C4-2B (cell line): ENCODE measurements at regions not wholly inside any gene's neighbourhood (a gene's known extent, or its start where the extent isn't known, plus 50 kb on each side); places are given as distances from the start of the nearest gene placed in this dataset.
"Not testable (repeated sequence)": the region's sequence is repeated elsewhere in the genome, so short reads cannot be mapped to it uniquely, and the experiment has no call there.

Experiments used
- H3K27ac ChIP-seq: fragments of 450-650 bp; 2 replicates; pipeline ENCODE4 v1.5.1; 2017
- ZFX ChIP-seq: fragments of 450-650 bp; IDR thresholded peaks from 2 replicates; pipeline ENCODE4 v1.6.1; 2017
- TF ChIP-seq, protein P1 (sequence below): fragments of 450-650 bp; conservative IDR thresholded peaks from 2 replicates; pipeline ENCODE4 v1.5.1; 2017; ENCODE audit warnings: mild to moderate bottlenecking

GRCh38 chrX:128816919-128817318 lies 706.4 kb downstream of the SMARCA1 start:
- no peak for TF ChIP-seq ZFX
- TF ChIP-seq, protein P1, sequence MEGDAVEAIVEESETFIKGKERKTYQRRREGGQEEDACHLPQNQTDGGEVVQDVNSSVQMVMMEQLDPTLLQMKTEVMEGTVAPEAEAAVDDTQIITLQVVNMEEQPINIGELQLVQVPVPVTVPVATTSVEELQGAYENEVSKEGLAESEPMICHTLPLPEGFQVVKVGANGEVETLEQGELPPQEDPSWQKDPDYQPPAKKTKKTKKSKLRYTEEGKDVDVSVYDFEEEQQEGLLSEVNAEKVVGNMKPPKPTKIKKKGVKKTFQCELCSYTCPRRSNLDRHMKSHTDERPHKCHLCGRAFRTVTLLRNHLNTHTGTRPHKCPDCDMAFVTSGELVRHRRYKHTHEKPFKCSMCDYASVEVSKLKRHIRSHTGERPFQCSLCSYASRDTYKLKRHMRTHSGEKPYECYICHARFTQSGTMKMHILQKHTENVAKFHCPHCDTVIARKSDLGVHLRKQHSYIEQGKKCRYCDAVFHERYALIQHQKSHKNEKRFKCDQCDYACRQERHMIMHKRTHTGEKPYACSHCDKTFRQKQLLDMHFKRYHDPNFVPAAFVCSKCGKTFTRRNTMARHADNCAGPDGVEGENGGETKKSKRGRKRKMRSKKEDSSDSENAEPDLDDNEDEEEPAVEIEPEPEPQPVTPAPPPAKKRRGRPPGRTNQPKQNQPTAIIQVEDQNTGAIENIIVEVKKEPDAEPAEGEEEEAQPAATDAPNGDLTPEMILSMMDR: peak; percentile 54
- no peak overlapping the region for H3K27ac ChIP-seq

GRCh38 chrX:128807367-128807766 lies 715.9 kb downstream of the SMARCA1 start:
- no peak for TF ChIP-seq ZFX
- TF ChIP-seq, protein P1: no peak
- no peak overlapping the region for H3K27ac ChIP-seq

DNA sequence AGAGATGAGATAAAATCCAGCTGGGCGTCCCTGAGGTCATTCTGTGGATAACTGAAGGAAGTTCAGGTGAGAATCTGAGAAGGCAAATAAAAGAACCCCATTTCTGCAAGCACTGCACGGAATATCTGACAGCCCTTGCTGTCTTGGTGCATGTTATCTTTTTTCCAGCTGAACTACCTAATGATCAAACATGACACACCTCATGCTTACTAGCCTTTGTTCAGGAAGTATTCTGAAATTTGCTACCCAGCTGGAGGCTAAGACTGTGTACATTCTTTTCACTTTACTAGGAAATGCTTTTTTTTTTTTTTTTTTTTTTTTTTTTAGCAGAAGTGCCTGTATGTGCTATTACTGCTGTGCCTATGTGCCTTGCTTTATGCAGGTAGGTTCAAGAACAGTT lies 718.1 kb downstream of the SMARCA1 start:
- TF ChIP-seq ZFX: no peak
- TF ChIP-seq, protein P1: no peak
- H3K27ac ChIP-seq: no peak overlapping the region

GRCh38 chrX:128804828-128805227 lies 718.5 kb downstream of the SMARCA1 start:
- TF ChIP-seq, protein P1: no peak
- no peak for TF ChIP-seq ZFX
- no peak overlapping the region for H3K27ac ChIP-seq

GRCh38 chrX:128800138-128800537 lies 723.2 kb downstream of the SMARCA1 start:
- no peak overlapping the region for H3K27ac ChIP-seq
- no peak for TF ChIP-seq ZFX
- TF ChIP-seq, protein P1: peak; percentile 29

DNA sequence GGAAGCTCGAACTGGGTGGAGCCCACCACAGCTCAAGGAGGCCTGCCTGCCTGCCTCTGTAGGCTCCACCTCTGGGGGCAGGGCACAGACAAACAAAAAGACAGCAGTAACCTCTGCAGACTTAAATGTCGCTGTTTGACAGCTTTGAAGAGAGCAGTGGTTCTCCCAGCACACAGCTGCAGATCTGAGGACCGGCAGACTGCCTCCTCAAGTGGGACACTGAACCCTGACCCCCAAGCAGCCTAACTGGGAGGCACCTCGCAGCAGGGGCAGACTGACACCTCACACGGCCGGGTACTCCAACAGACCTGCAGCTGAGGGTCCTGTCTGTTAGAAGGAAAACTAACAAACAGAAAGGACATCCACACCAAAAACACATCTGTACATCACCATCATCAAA lies 730.9 kb upstream of the ACTRT1 start:
- H3K27ac ChIP-seq: not testable (repeated sequence)

DNA sequence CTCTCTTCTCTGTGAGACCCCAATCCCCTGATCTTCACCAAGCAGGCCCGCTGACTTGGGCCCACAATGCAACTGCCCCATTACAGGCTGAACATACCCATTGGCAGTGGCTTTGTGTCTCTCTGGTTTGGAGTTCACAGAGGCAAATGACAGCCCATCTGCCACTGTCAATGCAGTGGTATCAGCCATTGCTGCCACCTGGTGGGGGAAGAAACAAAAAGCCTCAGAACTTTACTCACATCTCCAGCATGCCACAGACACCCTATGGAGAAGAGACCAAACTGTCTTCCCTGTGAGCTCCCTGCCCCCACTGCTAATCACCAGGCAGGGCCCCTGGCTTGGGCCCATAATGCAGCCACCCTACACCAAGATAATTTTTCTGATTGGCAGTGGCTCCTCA lies 729.3 kb upstream of the ACTRT1 start:
- TF ChIP-seq, protein P1: peak; percentile 49
- TF ChIP-seq ZFX: no peak
- H3K27ac ChIP-seq: peak overlapping the region; percentile 44

- no peak for TF ChIP-seq ZFX
- TF ChIP-seq, protein P1: no peak
- H3K27ac ChIP-seq: peak overlapping the region; percentile 44
Measured at GRCh38 chrX:128780934-128781333, 728.7 kb upstream of the ACTRT1 start.
